Heart right ventricle (tissue), 16 donors: ENCODE measurements at regions not wholly inside any gene's neighbourhood (a gene's known extent, or its start where the extent isn't known, plus 50 kb on each side); places are given as distances from the start of the nearest gene placed in this dataset.

ENCODE experiments used
- ATAC-seq, 8 donors: fragments of 200-7000 bp; cut with Tn5 transposase; one replicate each; pipeline ENCODE4 v1.9.1; 2020; ENCODE audit warnings: mild to moderate bottlenecking in 8 of 8, moderate library complexity in 8 of 8, moderate number of reproducible peaks in 1 of 8
- DNase-seq, 2 donors: peaks; one replicate each; pipeline ENCODE4 v3.0.0-alpha.2; 2020
- H3K27ac ChIP-seq, 10 donors: fragments of 200-600 bp; sonication (generic) in 2 of 10; one replicate each; pipeline versions ENCODE4 v1.5.0 to v1.8.0; 2020 to 2022; ENCODE audit warnings: mild to moderate bottlenecking in 3 of 10
- H3K27me3 ChIP-seq, 7 donors: fragments of 200-600 bp; one replicate each; pipeline ENCODE4 v1.8.0; 2021 to 2022; ENCODE audit warnings: mild to moderate bottlenecking in 2 of 7
- H3K36me3 ChIP-seq, 9 donors: fragments of 200-600 bp; sonication (generic) in 1 of 9; one replicate each; pipeline versions ENCODE4 v1.5.0 to v1.8.0; 2020 to 2022; ENCODE audit warnings: mild to moderate bottlenecking in 2 of 9
- H3K4me1 ChIP-seq, 9 donors: fragments of 200-600 bp; sonication (generic) in 1 of 9; one replicate each; pipeline versions ENCODE4 v1.5.0 to v1.8.0; 2020 to 2022; ENCODE audit warnings: mild to moderate bottlenecking in 4 of 9
- H3K4me3 ChIP-seq, 10 donors: fragments of 200-600 bp; sonication (generic) in 2 of 10; one replicate each; pipeline versions ENCODE4 v1.5.0 to v1.8.0; 2020 to 2022; ENCODE audit warnings: mild to moderate bottlenecking in 7 of 10, moderate library complexity in 2 of 10
- H3K9me3 ChIP-seq, 11 donors: fragments of 200-600 bp in 10 of 11; sonication (generic) in 2 of 11; one replicate each; pipeline versions ENCODE4 v1.5.0 to v1.8.0; 2013 to 2022; ENCODE audit warnings: mild to moderate bottlenecking in 2 of 11, control low read depth in 1 of 11, moderate library complexity in 1 of 11
- CTCF ChIP-seq, 9 donors: fragments of 200-600 bp; sonication (generic) in 2 of 9; IDR thresholded peaks; one replicate each; pipeline versions ENCODE4 v1.5.0 to v1.8.0; 2021 to 2022; ENCODE audit warnings: antibody characterized with exemption in 9 of 9, mild to moderate bottlenecking in 5 of 9, moderate library complexity in 1 of 9
- WGBS, 2 donors: extraction: QIAGEN DNeasy Blood & Tissue Kit; methylation state at CpG; one replicate each; pipeline ENCODE4 v1.1.7; 2013; ENCODE audit warnings: inconsistent platforms in 1 of 2; 5-methylcytosine and 5-hydroxymethylcytosine counted together
- intact Hi-C, 10 donors: fragments of 100-400 bp; cut with DNase I; formaldehyde crosslinking; loops; one replicate each; pipeline versions ENCODE4 v1.11.1 to v1.14.2; 2022
- donor health status: Arrhythmogenic right ventricular cardiomyopathy.
- donor health status: ischemic (EF 13 %, LVEDD 7.1; RV severe dilation, severe dysfunction).
- donor health status: healthy with polysubstance abuse.
- donor health status: DM: no; HTN: yes; CAD: no.
- donor health status: DM: no; HTN: no; CAD: no.
- donor health status: ischemic (EF 25% LVEDD 6.9; RV normal size, moderate dysfunction).
- donor health status: ischemic (EF 25% LVEDD 5.7; RV mildly dilated, moderate dysfunction).
- donor health status: healthy.
- donor health status: DM: yes; HTN: yes; CAD: no.
- donor health status: Ischemic cardiomyopathy.
- donor health status: ischemic (EF 35%, LVEDD 5.7; RV mildly dilated, moderate dysfunction).
- donor health status: nonischemic (EF 11% LVEDD 7.7; RV severe dilation, severe dysfunction).
- donor health status: DM: yes; HTN: yes; CAD: no.
- donor health status: PGD.
- donor health status: ischemic (EF 29% LVEDD 5.4; RV normal size, mild dysfunction).
- donor health status: nonischemic (EF 23%, LVEDD 6.1; RV moderate dilation, normal function).

DNA sequence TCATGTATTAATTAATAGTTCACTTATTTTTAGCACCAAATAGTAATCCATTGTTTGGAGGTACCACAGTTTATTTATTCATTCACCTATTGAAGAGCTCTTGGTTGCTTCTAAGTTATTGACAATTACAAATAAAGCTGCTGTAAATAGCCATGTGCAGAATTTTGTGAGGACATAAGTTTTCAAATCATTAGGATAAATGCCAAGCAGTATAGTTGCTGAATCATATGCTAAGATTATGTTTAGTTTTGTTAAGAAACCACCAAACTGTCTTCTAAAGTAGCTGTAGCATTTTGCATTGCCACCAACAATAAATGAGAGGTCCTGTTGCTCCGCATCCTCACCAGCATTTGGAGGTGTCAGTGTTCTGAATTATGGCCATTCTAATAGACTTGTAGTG is 2126.8 kb downstream of the PCDH9 start:
- no peaks in the 10 kb centered on the region for H3K27me3 ChIP-seq
- WGBS, 2 donors: 91 to 98% methylated on average over 1 of the region's 1 CpG
- no peaks in the 10 kb centered on the region for H3K4me1 ChIP-seq
- no peaks in the 10 kb centered on the region for H3K36me3 ChIP-seq
- H3K9me3 ChIP-seq: peaks cover 0 to 29% (median 0%) of the 10 kb centered on the region in 11 donors
- ATAC-seq (no peak), DNase-seq (no peak)
- no peak for TF ChIP-seq CTCF (IDR thresholded peaks at IDR 0.05)
- no peak overlapping the region for H3K27ac ChIP-seq
- no peak overlapping the region for H3K4me3 ChIP-seq
- intact Hi-C loops: no loop called here

DNA sequence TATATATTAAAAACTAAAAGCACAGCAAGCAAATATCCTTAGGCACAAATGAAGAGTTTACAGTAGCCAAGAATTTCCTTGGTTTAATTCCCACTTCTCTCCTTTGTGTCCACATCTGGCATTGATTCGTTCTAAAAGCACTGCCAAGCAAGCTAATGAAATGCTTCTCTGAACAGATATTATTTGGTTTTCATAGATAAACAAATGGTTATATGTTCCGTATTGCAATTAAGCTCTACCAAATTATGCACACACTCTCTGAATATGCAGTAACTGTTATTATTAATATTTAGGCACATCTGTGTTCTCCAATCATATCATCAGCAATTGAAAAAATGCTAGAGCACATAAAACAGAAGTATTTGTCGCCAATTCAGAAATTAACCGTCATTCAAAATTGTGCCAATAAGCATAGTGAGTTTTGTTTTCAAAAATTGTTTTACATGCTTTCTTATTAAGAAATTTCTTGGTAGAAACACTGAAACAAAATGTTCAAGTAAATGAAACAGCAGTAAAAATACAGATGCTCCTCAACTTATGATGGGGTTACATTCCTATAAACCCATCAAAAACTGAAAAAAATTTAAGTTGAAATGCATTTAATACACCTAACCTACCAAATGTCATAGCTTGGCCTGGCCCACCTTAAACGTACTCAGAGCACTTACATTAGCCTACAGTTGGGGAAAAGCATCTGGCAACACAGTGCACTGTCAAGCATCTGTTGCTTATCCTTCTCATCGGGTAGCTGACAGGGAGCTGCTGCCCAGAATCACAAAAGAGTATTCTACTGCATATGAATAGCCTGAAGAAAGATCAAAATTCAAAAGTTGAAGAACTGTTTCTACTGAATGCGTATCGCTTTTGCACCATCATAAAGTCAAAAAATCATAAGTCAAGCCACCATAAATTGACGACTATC is 2134.7 kb downstream of the PCDH9 start:
- Histone ChIP-seq H3K4me1 (no peaks in the 10 kb centered on the region), H3K27ac (no peak overlapping the region), H3K36me3 (no peaks in the 10 kb centered on the region), H3K9me3 (peaks cover 0 to 13% (median 0%) of the 10 kb centered on the region in 11 donors), H3K27me3 (no peaks in the 10 kb centered on the region), H3K4me3 (no peak overlapping the region)
- no peak for TF ChIP-seq CTCF (IDR thresholded peaks at IDR 0.05)
- 62 to 67% methylated on average over 9 of the region's 9 CpGs for WGBS, 2 donors
- ATAC-seq: no peak
- intact Hi-C loops: no loop called here
- no peak for DNase-seq

GRCh38 chr13:65093357-65093756 is 2136.8 kb downstream of the PCDH9 start:
- H3K27ac ChIP-seq: no peak overlapping the region
- 69 to 73% methylated on average over 3 of the region's 3 CpGs for WGBS, 2 donors
- ATAC-seq (no peak), DNase-seq (no peak)
- no peaks in the 10 kb centered on the region for H3K4me1 ChIP-seq
- intact Hi-C loops: no loop called here
- H3K27me3 ChIP-seq: no peaks in the 10 kb centered on the region
- H3K4me3 ChIP-seq: no peak overlapping the region
- H3K36me3 ChIP-seq: no peaks in the 10 kb centered on the region
- peaks cover 0 to 13% (median 0%) of the 10 kb centered on the region in 11 donors for H3K9me3 ChIP-seq
- no peak for TF ChIP-seq CTCF (IDR thresholded peaks at IDR 0.05)

DNA sequence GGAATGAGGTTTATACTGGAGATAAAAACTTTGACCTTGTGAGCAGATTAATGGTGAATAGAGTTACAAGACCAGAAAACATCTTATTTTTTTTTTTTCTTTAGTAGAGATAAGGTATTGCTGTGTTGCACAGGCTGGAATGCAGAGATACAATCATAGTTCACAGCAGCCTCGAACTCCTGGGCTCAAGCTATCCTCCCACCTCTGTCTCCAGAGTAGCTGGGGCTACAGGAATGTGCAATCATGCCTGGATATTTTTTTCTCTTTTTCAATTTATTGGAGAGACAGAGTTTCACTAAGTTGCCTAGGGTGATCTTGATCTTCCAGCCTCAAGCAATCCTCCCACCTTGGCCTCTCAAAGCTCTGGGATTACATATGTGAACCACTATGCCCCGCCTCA is 2139.1 kb downstream of the PCDH9 start:
- no peaks in the 10 kb centered on the region for H3K36me3 ChIP-seq
- H3K9me3 ChIP-seq: peaks cover 0 to 9% (median 0%) of the 10 kb centered on the region in 11 donors
- WGBS, 2 donors: 64 to 66% methylated on average over 2 of the region's 2 CpGs
- no peak overlapping the region for H3K27ac ChIP-seq
- ATAC-seq (no peak), DNase-seq (no peak)
- intact Hi-C loops: no loop called here
- H3K4me1 ChIP-seq: no peaks in the 10 kb centered on the region
- no peak overlapping the region for H3K4me3 ChIP-seq
- TF ChIP-seq CTCF (IDR thresholded peaks at IDR 0.05): no peak
- H3K27me3 ChIP-seq: no peaks in the 10 kb centered on the region
